ENCODE measurements at regions not wholly inside any gene's neighbourhood (a gene's known extent, or its start where the extent isn't known, plus 50 kb on each side); places are given as distances from the start of the nearest gene placed in this dataset.

DNA sequence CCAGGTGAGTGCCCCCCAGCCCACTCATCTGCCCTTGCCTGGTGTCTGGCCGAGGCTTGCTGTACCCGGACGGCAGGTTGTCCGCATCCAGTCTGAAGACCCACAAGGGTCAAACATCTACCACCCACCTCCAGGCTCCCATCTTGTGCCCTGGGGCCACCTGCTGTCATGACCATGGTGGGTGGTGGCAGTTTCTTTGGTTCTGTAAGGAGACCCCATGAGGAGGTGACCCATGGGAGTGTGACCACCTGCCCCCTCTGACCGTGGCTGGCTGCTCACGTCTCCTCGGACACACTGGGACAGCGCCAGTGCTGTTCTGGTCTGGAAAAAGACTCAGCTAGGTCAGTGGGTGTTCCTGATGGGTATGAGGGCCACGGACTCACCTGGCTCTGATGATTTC is 93.9 kb downstream of the TEX29 start:
- TF ChIP-seq POLR2A (IDR thresholded peaks at IDR 0.05), result no peak
- TF ChIP-seq, protein P1, sequence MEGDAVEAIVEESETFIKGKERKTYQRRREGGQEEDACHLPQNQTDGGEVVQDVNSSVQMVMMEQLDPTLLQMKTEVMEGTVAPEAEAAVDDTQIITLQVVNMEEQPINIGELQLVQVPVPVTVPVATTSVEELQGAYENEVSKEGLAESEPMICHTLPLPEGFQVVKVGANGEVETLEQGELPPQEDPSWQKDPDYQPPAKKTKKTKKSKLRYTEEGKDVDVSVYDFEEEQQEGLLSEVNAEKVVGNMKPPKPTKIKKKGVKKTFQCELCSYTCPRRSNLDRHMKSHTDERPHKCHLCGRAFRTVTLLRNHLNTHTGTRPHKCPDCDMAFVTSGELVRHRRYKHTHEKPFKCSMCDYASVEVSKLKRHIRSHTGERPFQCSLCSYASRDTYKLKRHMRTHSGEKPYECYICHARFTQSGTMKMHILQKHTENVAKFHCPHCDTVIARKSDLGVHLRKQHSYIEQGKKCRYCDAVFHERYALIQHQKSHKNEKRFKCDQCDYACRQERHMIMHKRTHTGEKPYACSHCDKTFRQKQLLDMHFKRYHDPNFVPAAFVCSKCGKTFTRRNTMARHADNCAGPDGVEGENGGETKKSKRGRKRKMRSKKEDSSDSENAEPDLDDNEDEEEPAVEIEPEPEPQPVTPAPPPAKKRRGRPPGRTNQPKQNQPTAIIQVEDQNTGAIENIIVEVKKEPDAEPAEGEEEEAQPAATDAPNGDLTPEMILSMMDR (IDR thresholded peaks at IDR 0.05), result no peak
